Brain microvascular endothelial cell (primary cell): ENCODE measurements at regions not wholly inside any gene's neighbourhood (a gene's known extent, or its start where the extent isn't known, plus 50 kb on each side); places are given as distances from the start of the nearest gene placed in this dataset.
A peak's percentile ranks its signal among the peaks of the same experiment; 100 is the strongest.
"Not testable (repeated sequence)": the region's sequence is repeated elsewhere in the genome, so short reads cannot be mapped to it uniquely, and the experiment has no call there.

ENCODE experiments used
- DNase-seq: peaks from one replicate; pipeline ENCODE4 v3.0.0-alpha.2; 2020
- H3K27ac ChIP-seq: fragments of 250-450 bp; sonication (Bioruptor Pico); 2 replicates; pipeline ENCODE4 v1.5.1; 2020; ENCODE audit warnings: mild to moderate bottlenecking, moderate library complexity
- H3K27me3 ChIP-seq: fragments of 250-450 bp; sonication (Bioruptor Pico); replicated peaks from 2 replicates; pipeline ENCODE4 v1.5.1; 2020; ENCODE audit warnings: mild to moderate bottlenecking
- H3K36me3 ChIP-seq: fragments of 250-450 bp; sonication (Bioruptor Pico); replicated peaks from 2 replicates; pipeline ENCODE4 v1.5.1; 2020; ENCODE audit warnings: mild to moderate bottlenecking
- H3K4me3 ChIP-seq: 2 replicates; pipeline ENCODE4 v1.5.1; 2011; ENCODE audit warnings: low read depth, mild to moderate bottlenecking, control low read depth, low read length, moderate library complexity
- CTCF ChIP-seq: IDR thresholded peaks from 2 replicates; pipeline ENCODE4 v1.5.1; 2011; ENCODE audit warnings: low read depth, mild to moderate bottlenecking, moderate library complexity, low read length, control low read depth, inconsistent platforms; ENCODE audit errors: missing control alignments
- in situ Hi-C: cut with HindIII; loops from 2 replicates; pipeline ENCODE4 v1.10.0; 2017; ENCODE audit warnings: low sequenced_read_pairs, low pct_ligation_motif_present

GRCh38 chr1:78203410-78203982 lies 157.7 kb downstream of the GIPC2 start:
- in situ Hi-C loops, H3K36me3 ChIP-seq, H3K27me3 ChIP-seq, H3K27ac ChIP-seq, H3K4me3 ChIP-seq: not testable (repeated sequence)
- DNase-seq: peak; percentile 18

GRCh38 chr1:78210175-78210574 lies 164.4 kb downstream of the GIPC2 start:
- H3K27me3 ChIP-seq: no peaks in the 10 kb centered on the region
- in situ Hi-C loops: no loop called here
- no peaks in the 10 kb centered on the region for H3K36me3 ChIP-seq
- DNase-seq: no peak
- no peak for TF ChIP-seq CTCF
- no peak overlapping the region for H3K4me3 ChIP-seq
- no peak overlapping the region for H3K27ac ChIP-seq

- in situ Hi-C loops: no loop called here
- no peaks in the 10 kb centered on the region for H3K36me3 ChIP-seq
- H3K27ac ChIP-seq: no peak overlapping the region
- DNase-seq: no peak
- H3K4me3 ChIP-seq: no peak overlapping the region
- no peak for TF ChIP-seq CTCF
- no peaks in the 10 kb centered on the region for H3K27me3 ChIP-seq
Observed at GRCh38 chr1:78211483-78212092, 165.8 kb downstream of the GIPC2 start.

GRCh38 chr1:78214334-78214733 lies 168.6 kb downstream of the GIPC2 start:
- H3K27me3 ChIP-seq: no peaks in the 10 kb centered on the region
- DNase-seq: no peak
- H3K27ac ChIP-seq: no peak overlapping the region
- no peaks in the 10 kb centered on the region for H3K36me3 ChIP-seq
- no peak for TF ChIP-seq CTCF
- in situ Hi-C loops: no loop called here
- H3K4me3 ChIP-seq: no peak overlapping the region

- no peak for TF ChIP-seq CTCF
- in situ Hi-C loops: no loop called here
- DNase-seq: no peak
Observed at GRCh38 chr1:78222225-78222959, 176.6 kb downstream of the GIPC2 start.

GRCh38 chr1:78222960-78223358 lies 177.2 kb downstream of the GIPC2 start:
- in situ Hi-C loops: no loop called here
- no peak overlapping the region for H3K4me3 ChIP-seq
- H3K27ac ChIP-seq: no peak overlapping the region

More at GRCh38 chr1:78222225-78222959, 176.6 kb downstream of the GIPC2 start:
- no peaks in the 10 kb centered on the region for H3K36me3 ChIP-seq
- no peaks in the 10 kb centered on the region for H3K27me3 ChIP-seq
- H3K4me3 ChIP-seq: no peak overlapping the region
- H3K27ac ChIP-seq: no peak overlapping the region

More at GRCh38 chr1:78222960-78223358, 177.2 kb downstream of the GIPC2 start:
- Histone ChIP-seq H3K27me3 (no peaks in the 10 kb centered on the region), H3K36me3 (no peaks in the 10 kb centered on the region)
- no peak for TF ChIP-seq CTCF
- DNase-seq: no peak
